Left lung (tissue), 4 donors: ENCODE measurements at regions not wholly inside any gene's neighbourhood (a gene's known extent, or its start where the extent isn't known, plus 50 kb on each side); places are given as distances from the start of the nearest gene placed in this dataset.

Source experiments
- ATAC-seq: fragments of 200-7000 bp; cut with Tn5 transposase; one replicate; pipeline ENCODE4 v1.9.1; 2020; ENCODE audit warnings: moderate library complexity
- DNase-seq, 4 donors: peaks; one replicate each; pipeline ENCODE4 v3.0.0-alpha.2; 2013 to 2020
- H3K27ac ChIP-seq, 2 donors: fragments of 200-600 bp; sonication (generic) in 1 of 2; one replicate each; pipeline versions ENCODE4 v1.5.0 to v1.8.0; 2020 to 2021
- H3K27me3 ChIP-seq, 2 donors: fragments of 200-600 bp; sonication (generic) in 1 of 2; one replicate each; pipeline versions ENCODE4 v1.5.0 to v1.8.0; 2020 to 2021
- H3K36me3 ChIP-seq, 2 donors: fragments of 200-600 bp; sonication (generic) in 1 of 2; one replicate each; pipeline versions ENCODE4 v1.5.0 to v1.8.0; 2020 to 2021
- H3K4me1 ChIP-seq, 2 donors: fragments of 200-600 bp; one replicate each; pipeline ENCODE4 v1.8.0; 2021
- H3K4me3 ChIP-seq, 2 donors: fragments of 200-600 bp; sonication (generic) in 1 of 2; one replicate each; pipeline versions ENCODE4 v1.5.0 to v1.8.0; 2020 to 2021; ENCODE audit warnings: mild to moderate bottlenecking in 1 of 2
- H3K9me3 ChIP-seq, 2 donors: fragments of 200-600 bp; sonication (generic) in 1 of 2; one replicate each; pipeline versions ENCODE4 v1.5.0 to v1.8.0; 2020 to 2021
- intact Hi-C, 2 donors: fragments of 100-400 bp; cut with DNase I; formaldehyde crosslinking; loops; one replicate each; pipeline versions ENCODE4 v1.11.2 to v1.14.2; 2022
- TF ChIP-seq, protein P1 (sequence below), 2 donors: fragments of 200-600 bp; sonication (generic) in 1 of 2; IDR thresholded peaks; one replicate each; pipeline versions ENCODE4 v1.5.0 to v1.8.0; 2021; ENCODE audit warnings: antibody characterized with exemption in 2 of 2
- donor health status: DM: no; HTN: yes; CAD: no.
- donor health status: DM: no; HTN: no; CAD: no.

GRCh38 chr5:102031711-102032110 lies 264.4 kb downstream of the SLCO4C1 start:
- Histone ChIP-seq H3K36me3 (no peaks in the 10 kb centered on the region), H3K27ac (no peak overlapping the region), H3K4me3 (no peak overlapping the region), H3K9me3 (no peaks in the 10 kb centered on the region), H3K4me1 (no peaks in the 10 kb centered on the region), H3K27me3 (no peaks in the 10 kb centered on the region)
- ATAC-seq, result no peak
- DNase-seq, result no peak
- intact Hi-C loops, result no loop called here
- TF ChIP-seq, protein P1, sequence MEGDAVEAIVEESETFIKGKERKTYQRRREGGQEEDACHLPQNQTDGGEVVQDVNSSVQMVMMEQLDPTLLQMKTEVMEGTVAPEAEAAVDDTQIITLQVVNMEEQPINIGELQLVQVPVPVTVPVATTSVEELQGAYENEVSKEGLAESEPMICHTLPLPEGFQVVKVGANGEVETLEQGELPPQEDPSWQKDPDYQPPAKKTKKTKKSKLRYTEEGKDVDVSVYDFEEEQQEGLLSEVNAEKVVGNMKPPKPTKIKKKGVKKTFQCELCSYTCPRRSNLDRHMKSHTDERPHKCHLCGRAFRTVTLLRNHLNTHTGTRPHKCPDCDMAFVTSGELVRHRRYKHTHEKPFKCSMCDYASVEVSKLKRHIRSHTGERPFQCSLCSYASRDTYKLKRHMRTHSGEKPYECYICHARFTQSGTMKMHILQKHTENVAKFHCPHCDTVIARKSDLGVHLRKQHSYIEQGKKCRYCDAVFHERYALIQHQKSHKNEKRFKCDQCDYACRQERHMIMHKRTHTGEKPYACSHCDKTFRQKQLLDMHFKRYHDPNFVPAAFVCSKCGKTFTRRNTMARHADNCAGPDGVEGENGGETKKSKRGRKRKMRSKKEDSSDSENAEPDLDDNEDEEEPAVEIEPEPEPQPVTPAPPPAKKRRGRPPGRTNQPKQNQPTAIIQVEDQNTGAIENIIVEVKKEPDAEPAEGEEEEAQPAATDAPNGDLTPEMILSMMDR (IDR thresholded peaks at IDR 0.05), result no peak

DNA sequence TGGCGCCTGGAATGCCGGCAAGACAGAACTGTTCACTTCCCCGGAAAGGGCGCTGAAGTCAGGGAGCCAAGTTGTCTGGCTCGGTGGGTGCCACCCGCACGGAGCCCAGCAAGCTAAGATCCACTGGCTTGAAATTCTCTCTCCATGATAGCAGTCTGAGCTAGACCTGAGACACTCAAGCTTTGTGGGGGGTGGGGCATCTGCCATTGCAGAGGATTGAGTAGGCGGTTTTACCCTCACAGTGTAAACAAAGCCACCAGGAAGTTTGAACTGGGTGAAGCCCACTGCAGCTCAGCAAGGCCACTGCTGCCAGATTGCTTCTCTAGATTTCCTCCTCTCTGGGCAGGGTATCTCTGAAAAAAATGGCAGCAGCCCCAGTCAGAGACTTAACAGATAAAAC lies 277.4 kb downstream of the SLCO4C1 start:
- intact Hi-C loops, result no loop called here
- DNase-seq, result peak in 1 of 4 donors; percentile 11
- Histone ChIP-seq H3K27me3 (no peaks in the 10 kb centered on the region), H3K27ac (no peak overlapping the region), H3K4me1 (no peaks in the 10 kb centered on the region), H3K9me3 (no peaks in the 10 kb centered on the region), H3K4me3 (no peak overlapping the region), H3K36me3 (no peaks in the 10 kb centered on the region)
- TF ChIP-seq, protein P1 (IDR thresholded peaks at IDR 0.05), result no peak
- no peak for ATAC-seq

- Histone ChIP-seq H3K27ac (no peak overlapping the region), H3K27me3 (no peaks in the 10 kb centered on the region), H3K9me3 (no peaks in the 10 kb centered on the region), H3K4me1 (no peaks in the 10 kb centered on the region), H3K36me3 (no peaks in the 10 kb centered on the region), H3K4me3 (no peak overlapping the region)
- intact Hi-C loops, result no loop called here
- TF ChIP-seq, protein P1 (IDR thresholded peaks at IDR 0.05), result no peak
- DNase-seq, result peak in 1 of 4 donors; percentile 24
- no peak for ATAC-seq
Observed at GRCh38 chr5:102018279-102018678, 277.8 kb downstream of the SLCO4C1 start.

DNA sequence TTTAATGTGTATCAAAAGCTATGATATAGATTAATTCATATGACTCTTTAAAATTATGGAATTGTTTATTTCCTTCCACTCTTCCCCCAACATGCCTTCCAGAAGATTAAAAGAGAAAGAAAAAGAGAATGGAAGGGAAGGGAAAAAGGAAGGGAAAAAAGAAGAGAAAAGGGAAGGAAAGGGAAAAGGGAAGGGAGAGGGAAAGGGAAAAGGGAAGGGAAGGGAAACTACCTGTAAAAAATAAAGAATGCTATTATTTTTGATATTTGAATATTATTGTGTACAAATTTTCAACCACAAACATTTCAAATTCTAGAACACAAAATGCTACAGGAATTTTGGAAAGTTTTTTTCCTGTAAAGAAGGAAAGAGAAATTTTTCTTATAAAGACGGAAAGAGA lies 281.7 kb downstream of the SLCO4C1 start:
- ATAC-seq, result no peak
- Histone ChIP-seq H3K27me3 (no peaks in the 10 kb centered on the region), H3K36me3 (no peaks in the 10 kb centered on the region), H3K4me3 (no peak overlapping the region), H3K4me1 (no peaks in the 10 kb centered on the region), H3K27ac (no peak overlapping the region), H3K9me3 (no peaks in the 10 kb centered on the region)
- TF ChIP-seq, protein P1 (IDR thresholded peaks at IDR 0.05), result no peak
- intact Hi-C loops, result no loop called here
- no peak for DNase-seq

GRCh38 chr5:102010644-102011043 lies 285.4 kb downstream of the SLCO4C1 start:
- intact Hi-C loops, result no loop called here
- Histone ChIP-seq H3K36me3 (no peaks in the 10 kb centered on the region), H3K9me3 (no peaks in the 10 kb centered on the region), H3K27ac (no peak overlapping the region), H3K27me3 (no peaks in the 10 kb centered on the region), H3K4me1 (no peaks in the 10 kb centered on the region), H3K4me3 (no peak overlapping the region)
- TF ChIP-seq, protein P1 (IDR thresholded peaks at IDR 0.05), result no peak
- ATAC-seq (no peak), DNase-seq (no peak)
